A673 (cell line): ENCODE measurements at regions not wholly inside any gene's neighbourhood (a gene's known extent, or its start where the extent isn't known, plus 50 kb on each side); places are given as distances from the start of the nearest gene placed in this dataset.

Source experiments
- CTCF ChIP-seq: fragments of 300-800, 200-600 bp; sonication (generic); conservative IDR thresholded peaks from 2 replicates; pipeline ENCODE4 v1.5.1; 2017; ENCODE audit warnings: low read depth, mild to moderate bottlenecking, antibody characterized with exemption, low read length, moderate library complexity, mixed read lengths
- EZH2 ChIP-seq: fragments of 200-600 bp; sonication (generic); IDR thresholded peaks from 2 replicates; pipeline ENCODE4 v1.6.1; 2017; ENCODE audit warnings: borderline replicate concordance, low read depth, mild to moderate bottlenecking, mixed read lengths, antibody characterized with exemption, low read length; ENCODE audit not compliant: poor library complexity, severe bottlenecking

GRCh38 chr20:17838921-17839320 is 129.7 kb downstream of the SNX5 start:
- TF ChIP-seq CTCF, result no peak
- TF ChIP-seq EZH2, result no peak
